ENCODE measurements at regions not wholly inside any gene's neighbourhood (a gene's known extent, or its start where the extent isn't known, plus 50 kb on each side); places are given as distances from the start of the nearest gene placed in this dataset.

DNA sequence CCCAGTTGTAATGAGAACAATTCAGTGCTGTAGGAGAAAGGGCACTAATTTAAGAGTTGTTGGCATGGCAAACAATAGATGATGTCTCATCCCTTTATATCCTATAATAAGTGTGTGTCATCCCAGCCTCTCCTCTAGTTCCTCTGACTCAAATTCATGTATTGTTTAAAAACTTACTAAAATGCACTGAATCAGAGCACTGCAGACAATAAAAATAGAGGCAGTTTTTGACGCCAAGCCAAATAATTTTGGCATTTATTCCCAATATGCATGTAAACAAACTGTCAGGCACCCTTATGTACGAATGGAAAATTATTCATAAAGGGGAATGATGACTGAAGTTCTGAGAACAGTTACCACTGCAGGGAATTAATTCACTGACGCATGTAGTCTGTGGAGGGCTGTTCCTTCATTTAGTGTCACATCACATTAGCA lies 57.9 kb upstream of the TMX1 start:
- TF ChIP-seq, protein P1, sequence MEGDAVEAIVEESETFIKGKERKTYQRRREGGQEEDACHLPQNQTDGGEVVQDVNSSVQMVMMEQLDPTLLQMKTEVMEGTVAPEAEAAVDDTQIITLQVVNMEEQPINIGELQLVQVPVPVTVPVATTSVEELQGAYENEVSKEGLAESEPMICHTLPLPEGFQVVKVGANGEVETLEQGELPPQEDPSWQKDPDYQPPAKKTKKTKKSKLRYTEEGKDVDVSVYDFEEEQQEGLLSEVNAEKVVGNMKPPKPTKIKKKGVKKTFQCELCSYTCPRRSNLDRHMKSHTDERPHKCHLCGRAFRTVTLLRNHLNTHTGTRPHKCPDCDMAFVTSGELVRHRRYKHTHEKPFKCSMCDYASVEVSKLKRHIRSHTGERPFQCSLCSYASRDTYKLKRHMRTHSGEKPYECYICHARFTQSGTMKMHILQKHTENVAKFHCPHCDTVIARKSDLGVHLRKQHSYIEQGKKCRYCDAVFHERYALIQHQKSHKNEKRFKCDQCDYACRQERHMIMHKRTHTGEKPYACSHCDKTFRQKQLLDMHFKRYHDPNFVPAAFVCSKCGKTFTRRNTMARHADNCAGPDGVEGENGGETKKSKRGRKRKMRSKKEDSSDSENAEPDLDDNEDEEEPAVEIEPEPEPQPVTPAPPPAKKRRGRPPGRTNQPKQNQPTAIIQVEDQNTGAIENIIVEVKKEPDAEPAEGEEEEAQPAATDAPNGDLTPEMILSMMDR (IDR thresholded peaks at IDR 0.05) = no peak
- Mint-ChIP-seq H3K27me3 (ENCODE audit: low read depth, poor library complexity) (peaks cover 14% of the 10 kb centered on the region), H3K27ac (no peak overlapping the region), H3K36me3 (ENCODE audit: low read depth) (no peaks in the 10 kb centered on the region), H3K4me3 (no peak overlapping the region), H3K4me1 (no peaks in the 10 kb centered on the region), H3K9me3 (no peaks in the 10 kb centered on the region)
- DNase-seq = no peak

DNA sequence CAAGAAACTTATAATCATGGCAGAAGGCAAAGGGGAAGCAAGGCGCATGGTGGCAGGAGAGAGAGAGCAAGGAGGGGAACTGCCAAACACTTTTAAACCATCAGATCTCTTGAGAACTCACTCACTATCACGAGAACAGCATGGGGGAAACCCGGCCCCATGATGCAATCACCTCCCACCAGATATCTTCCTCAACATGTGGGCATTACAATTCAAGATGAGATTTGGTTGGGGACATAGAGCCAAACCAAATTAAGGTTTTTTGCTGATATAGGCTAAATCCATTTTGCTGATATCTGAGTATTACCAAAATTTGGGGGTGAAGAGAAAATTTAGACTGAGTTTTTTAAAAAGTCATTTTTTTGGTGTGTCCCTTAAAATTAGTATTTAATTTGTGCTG lies 54.9 kb upstream of the TMX1 start:
- peaks cover 14% of the 10 kb centered on the region for H3K27me3 Mint-ChIP-seq (ENCODE audit: low read depth, poor library complexity)
- H3K4me1 Mint-ChIP-seq = no peaks in the 10 kb centered on the region
- H3K27ac Mint-ChIP-seq = no peak overlapping the region
- H3K4me3 Mint-ChIP-seq = no peak overlapping the region
- TF ChIP-seq, protein P1 (IDR thresholded peaks at IDR 0.05) = no peak
- no peak for DNase-seq
- no peaks in the 10 kb centered on the region for H3K36me3 Mint-ChIP-seq (ENCODE audit: low read depth)
- no peaks in the 10 kb centered on the region for H3K9me3 Mint-ChIP-seq

DNA sequence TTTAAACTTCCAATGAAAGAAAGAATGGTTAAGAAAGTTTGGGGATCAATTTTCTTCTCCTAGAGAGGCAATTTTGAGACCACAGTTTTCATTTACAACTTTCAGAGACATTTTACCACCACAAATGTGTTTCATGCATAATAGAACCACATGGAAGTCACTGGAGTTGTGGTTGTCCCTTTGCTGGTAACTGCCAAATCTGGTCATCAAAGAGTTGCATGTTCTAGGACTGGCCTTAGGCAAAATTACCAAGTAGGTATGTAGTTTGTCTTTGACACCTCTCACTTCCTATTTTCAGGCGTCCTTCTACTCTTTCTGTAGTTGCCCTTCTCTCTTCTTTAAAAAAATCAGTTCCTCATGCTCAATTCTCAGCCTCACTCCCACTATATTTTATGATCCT lies 54.3 kb upstream of the TMX1 start:
- no peaks in the 10 kb centered on the region for H3K36me3 Mint-ChIP-seq (ENCODE audit: low read depth)
- no peaks in the 10 kb centered on the region for H3K9me3 Mint-ChIP-seq
- no peak overlapping the region for H3K4me3 Mint-ChIP-seq
- H3K27me3 Mint-ChIP-seq (ENCODE audit: low read depth, poor library complexity) = peaks cover 10% of the 10 kb centered on the region
- TF ChIP-seq, protein P1 (IDR thresholded peaks at IDR 0.05) = no peak
- no peak for DNase-seq
- H3K4me1 Mint-ChIP-seq = no peaks in the 10 kb centered on the region
- no peak overlapping the region for H3K27ac Mint-ChIP-seq

DNA sequence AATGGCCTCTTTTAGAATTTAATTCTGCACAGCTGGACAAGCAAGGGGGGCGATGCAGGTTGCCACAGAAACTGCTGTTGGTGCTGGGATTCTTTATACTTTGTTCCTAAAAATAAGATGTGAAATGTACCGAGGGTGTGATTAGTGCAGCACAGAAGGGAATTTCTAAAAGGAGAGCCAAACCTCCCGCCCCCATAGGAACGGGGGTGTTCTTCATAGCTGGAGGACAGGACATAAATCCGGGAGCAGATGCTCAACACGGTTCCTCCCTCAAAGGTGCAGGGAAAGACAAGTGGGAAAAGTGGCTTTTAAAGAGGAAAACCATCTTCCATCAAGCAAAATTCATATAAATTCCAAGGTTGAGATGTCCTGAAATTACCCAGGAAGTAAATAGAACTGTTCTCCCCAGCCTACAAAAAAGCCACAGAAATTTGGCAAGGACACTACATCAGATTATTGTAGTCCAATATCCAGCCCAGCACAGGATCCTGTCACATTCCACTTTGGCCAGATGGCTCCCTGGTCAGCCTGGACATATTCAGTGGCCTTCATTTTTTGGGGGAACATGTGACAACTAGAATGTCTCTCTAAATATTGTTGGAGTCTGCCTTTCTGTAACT lies 51.4 kb upstream of the TMX1 start:
- no peaks in the 10 kb centered on the region for H3K36me3 Mint-ChIP-seq (ENCODE audit: low read depth)
- H3K4me3 Mint-ChIP-seq = no peak overlapping the region
- no peaks in the 10 kb centered on the region for H3K9me3 Mint-ChIP-seq
- H3K4me1 Mint-ChIP-seq = no peaks in the 10 kb centered on the region
- peaks cover 8% of the 10 kb centered on the region for H3K27me3 Mint-ChIP-seq (ENCODE audit: low read depth, poor library complexity)
- no peak for DNase-seq
- no peak overlapping the region for H3K27ac Mint-ChIP-seq
- TF ChIP-seq, protein P1 (IDR thresholded peaks at IDR 0.05) = no peak

DNA sequence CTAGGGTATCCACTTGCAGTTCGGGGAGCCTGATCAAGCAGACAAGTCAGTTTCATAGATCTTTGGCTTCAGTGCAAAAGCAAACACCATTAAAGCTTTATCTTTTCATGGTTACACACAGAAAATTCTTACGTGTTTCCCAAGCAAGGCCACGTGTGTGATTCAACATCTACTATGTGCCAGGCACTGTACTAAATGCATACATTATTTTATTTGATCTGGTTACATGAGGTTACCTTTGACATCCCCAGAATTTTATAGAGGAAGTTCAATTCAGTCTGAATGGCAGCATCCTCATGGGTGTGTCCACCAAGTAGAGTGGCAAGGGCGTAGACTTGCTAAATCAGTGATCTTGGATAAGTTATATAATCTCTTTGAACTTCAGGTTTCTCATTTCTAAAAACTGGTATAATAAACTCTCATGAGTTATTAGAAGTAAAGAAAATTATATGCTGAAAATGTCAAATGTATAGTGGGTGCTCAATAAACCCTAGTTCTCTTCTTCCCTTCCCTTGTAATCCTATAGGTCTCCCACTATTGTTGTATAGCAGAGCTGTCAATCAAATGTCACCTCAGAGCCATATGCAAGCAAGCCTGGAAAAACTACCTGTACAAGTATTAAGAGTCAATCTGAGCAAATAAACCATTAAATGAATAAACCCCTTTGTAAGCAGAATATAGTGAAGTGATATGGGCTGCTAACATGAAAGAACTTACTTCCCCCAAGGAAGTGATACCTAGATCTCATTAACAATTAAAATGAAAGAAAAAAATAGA lies 50.3 kb upstream of the TMX1 start:
- peaks cover 4% of the 10 kb centered on the region for H3K27me3 Mint-ChIP-seq (ENCODE audit: low read depth, poor library complexity)
- no peak overlapping the region for H3K4me3 Mint-ChIP-seq
- DNase-seq = no peak
- no peak overlapping the region for H3K27ac Mint-ChIP-seq
- H3K4me1 Mint-ChIP-seq = no peaks in the 10 kb centered on the region
- no peaks in the 10 kb centered on the region for H3K9me3 Mint-ChIP-seq
- TF ChIP-seq, protein P1 (IDR thresholded peaks at IDR 0.05) = no peak
- no peaks in the 10 kb centered on the region for H3K36me3 Mint-ChIP-seq (ENCODE audit: low read depth)

Data from nephron progenitor cell (in vitro differentiated cells).